ENCODE measurements at regions not wholly inside any gene's neighbourhood (a gene's known extent, or its start where the extent isn't known, plus 50 kb on each side); places are given as distances from the start of the nearest gene placed in this dataset.

GRCh38 chr20:41925476-41925875, 307.3 kb upstream of the CHD6 start:
- no peak for DNase-seq (ENCODE audit: low read depth in 1 of 2, low spot score in 1 of 2)
- TF ChIP-seq POLR2AphosphoS5 (IDR thresholded peaks at IDR 0.05; ENCODE audit: low read depth), result no peak
- no peak for TF ChIP-seq REST (IDR thresholded peaks at IDR 0.05; ENCODE audit: insufficient replicate concordance, low read depth)
- TF ChIP-seq GABPA (IDR thresholded peaks at IDR 0.05; ENCODE audit: low read depth), result no peak
- TF ChIP-seq CTCF (IDR thresholded peaks at IDR 0.05; ENCODE audit: insufficient read depth, low read length), result no peak
- TF ChIP-seq SPI1 (IDR thresholded peaks at IDR 0.05; ENCODE audit: borderline replicate concordance, low read depth), result no peak
- Histone ChIP-seq H3K27me3 (ENCODE audit: insufficient read depth, poor library complexity, severe bottlenecking) (no peaks in the 10 kb centered on the region), H3K4me3 (replicated peaks; ENCODE audit: insufficient read depth, low read length) (no peak overlapping the region), H3K27ac (replicated peaks) (no peak overlapping the region)

GRCh38 chr20:41923624-41924023, 305.4 kb upstream of the CHD6 start:
- Histone ChIP-seq H3K27ac (replicated peaks) (no peak overlapping the region), H3K27me3 (ENCODE audit: insufficient read depth, poor library complexity, severe bottlenecking) (no peaks in the 10 kb centered on the region), H3K4me3 (replicated peaks; ENCODE audit: insufficient read depth, low read length) (no peak overlapping the region)
- no peak for DNase-seq (ENCODE audit: low read depth in 1 of 2, low spot score in 1 of 2)
- TF ChIP-seq GABPA (IDR thresholded peaks at IDR 0.05; ENCODE audit: low read depth) (no peak), SPI1 (IDR thresholded peaks at IDR 0.05; ENCODE audit: borderline replicate concordance, low read depth) (no peak), POLR2AphosphoS5 (IDR thresholded peaks at IDR 0.05; ENCODE audit: low read depth) (no peak), CTCF (IDR thresholded peaks at IDR 0.05; ENCODE audit: insufficient read depth, low read length) (no peak), REST (IDR thresholded peaks at IDR 0.05; ENCODE audit: insufficient replicate concordance, low read depth) (no peak)

GRCh38 chr20:41913146-41913545, 295.0 kb upstream of the CHD6 start:
- DNase-seq (ENCODE audit: low read depth in 1 of 2, low spot score in 1 of 2), result no peak
- TF ChIP-seq SPI1 (IDR thresholded peaks at IDR 0.05; ENCODE audit: borderline replicate concordance, low read depth), result no peak
- no peak for TF ChIP-seq GABPA (IDR thresholded peaks at IDR 0.05; ENCODE audit: low read depth)
- TF ChIP-seq REST (IDR thresholded peaks at IDR 0.05; ENCODE audit: insufficient replicate concordance, low read depth), result no peak
- TF ChIP-seq CTCF (IDR thresholded peaks at IDR 0.05; ENCODE audit: insufficient read depth, low read length), result no peak
- no peak for TF ChIP-seq POLR2AphosphoS5 (IDR thresholded peaks at IDR 0.05; ENCODE audit: low read depth)
- H3K27me3 ChIP-seq (ENCODE audit: insufficient read depth, poor library complexity, severe bottlenecking), result no peaks in the 10 kb centered on the region
- no peak overlapping the region for H3K4me3 ChIP-seq (replicated peaks; ENCODE audit: insufficient read depth, low read length)
- H3K27ac ChIP-seq (replicated peaks), result no peak overlapping the region

All from HL-60 (cell line).